Fibroblast of skin of right biceps (primary cell): ENCODE measurements at regions not wholly inside any gene's neighbourhood (a gene's known extent, or its start where the extent isn't known, plus 50 kb on each side); places are given as distances from the start of the nearest gene placed in this dataset.
"Not testable (repeated sequence)": the region's sequence is repeated elsewhere in the genome, so short reads cannot be mapped to it uniquely, and the experiment has no call there.

Source experiments
- DNase-seq: peaks from one replicate; pipeline ENCODE4 v3.0.0-alpha.2; 2013

DNA sequence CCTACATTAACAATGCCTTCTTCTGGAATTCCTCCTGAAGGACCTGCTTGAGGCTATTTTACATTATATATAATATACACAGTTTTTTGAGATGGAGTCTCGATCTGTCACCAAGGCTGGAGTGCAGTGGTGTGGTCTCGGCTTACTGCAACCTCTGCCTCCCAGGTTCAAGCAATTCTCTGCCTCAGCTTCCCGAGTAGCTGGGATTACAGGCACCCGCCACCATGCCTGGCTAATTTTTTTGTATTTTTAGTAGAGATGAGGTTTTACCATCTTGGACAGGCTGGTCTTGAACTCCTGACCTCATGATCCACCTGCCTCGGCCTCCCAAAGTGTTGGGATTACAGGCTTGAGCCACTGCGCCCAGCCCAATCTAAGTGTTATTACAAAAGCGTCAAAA, 71.9 kb upstream of the PRR23C start:
- DNase-seq: not testable (repeated sequence)

DNA sequence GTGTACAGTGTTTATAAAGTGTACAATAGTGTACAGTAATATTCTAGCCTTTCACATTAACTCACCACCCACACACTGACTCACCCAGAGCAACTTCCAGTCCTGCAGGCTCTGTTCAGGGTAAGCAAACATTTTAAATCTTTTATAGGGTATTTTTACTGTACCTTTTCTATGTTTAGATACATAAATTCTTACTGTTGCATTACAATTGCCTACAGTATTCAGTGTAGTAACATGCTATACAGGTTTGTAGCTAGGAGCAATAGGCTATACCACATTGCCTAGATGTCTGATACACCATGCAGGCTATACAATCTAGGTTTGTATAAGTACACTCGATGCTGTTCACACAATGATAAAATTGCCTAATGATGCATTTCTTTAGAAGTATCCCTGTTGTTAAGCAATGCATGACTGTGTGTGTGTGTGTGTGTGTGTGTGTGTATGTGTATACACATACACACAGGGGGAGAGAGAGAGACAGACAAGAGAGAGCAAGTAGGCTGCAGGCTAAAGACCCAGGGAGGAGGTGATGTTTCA, 72.5 kb upstream of the PRR23C start:
- peak; percentile 13 for DNase-seq

DNA sequence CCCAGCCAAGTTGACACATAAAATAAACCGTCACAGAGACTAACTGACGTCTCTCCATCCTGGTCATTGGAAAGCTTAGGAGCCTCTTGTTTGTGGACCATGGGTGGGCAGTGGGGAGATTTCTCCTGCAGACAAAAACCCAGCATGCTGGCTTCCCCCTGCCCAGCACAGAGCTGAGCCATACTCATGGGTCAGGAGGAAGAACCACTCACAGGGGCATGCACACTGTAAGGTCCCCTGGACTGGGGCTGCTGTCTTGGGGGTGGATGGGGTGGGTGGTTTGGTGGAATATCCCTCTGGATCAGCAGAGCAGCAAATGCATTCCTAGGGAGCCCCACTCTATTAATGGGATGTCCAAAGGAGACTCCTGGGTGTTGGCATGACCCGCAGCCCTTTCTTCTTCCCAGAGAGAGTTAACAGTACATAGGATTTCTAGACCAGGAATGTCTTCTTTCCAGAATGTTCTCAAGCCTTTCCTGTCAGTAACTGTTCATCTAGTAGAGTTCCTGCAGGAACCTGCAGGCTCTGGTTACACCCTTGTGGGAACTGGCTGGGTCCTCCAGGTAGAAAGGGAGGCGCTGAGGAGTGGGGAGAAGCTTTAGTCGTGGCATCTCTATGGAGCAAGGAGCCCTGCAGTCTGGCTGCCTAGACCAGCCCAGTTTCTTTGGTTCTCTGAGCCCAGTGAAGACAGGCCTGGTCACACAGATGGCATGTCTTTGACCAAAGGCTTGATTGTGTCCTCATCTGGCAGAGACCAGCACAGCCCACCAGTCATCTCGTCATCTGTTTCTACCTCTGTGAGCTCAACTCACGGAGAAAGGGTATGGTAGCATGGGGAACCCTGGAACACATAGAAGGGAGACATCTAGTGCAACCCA, 73.4 kb upstream of the PRR23C start:
- no peak for DNase-seq

DNA sequence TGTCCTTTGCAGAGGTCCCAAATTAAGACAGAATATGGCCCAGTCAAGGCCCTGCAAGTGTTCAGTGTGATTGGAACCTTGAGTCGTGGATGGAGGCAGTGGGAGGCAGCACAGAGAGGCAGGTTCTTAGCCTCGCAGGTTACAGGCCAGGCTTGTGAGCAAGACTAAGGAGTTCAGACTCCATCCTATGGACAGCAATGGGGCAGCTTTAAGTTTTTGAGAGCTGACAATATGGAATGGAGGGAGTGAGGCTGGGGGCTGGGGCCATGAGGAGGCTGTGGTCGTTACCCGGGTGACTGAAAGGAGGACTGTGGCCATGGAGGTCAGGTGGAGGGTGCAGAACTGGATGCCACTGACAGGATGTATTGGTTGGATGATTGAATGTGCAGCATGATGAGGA, 74.1 kb upstream of the PRR23C start:
- no peak for DNase-seq

- DNase-seq: no peak
These were observed 74.8 kb upstream of the PRR23C start for GRCh38 chr3:139119331-139120025.

GRCh38 chr3:139120086-139121056, 75.7 kb upstream of the PRR23C start:
- peak; percentile 67 for DNase-seq

- DNase-seq: peak; percentile 10
These were observed 77.0 kb upstream of the PRR23C start for GRCh38 chr3:139121513-139122220.

GRCh38 chr3:139122221-139122581, 77.5 kb upstream of the PRR23C start:
- DNase-seq: peak; percentile 77

GRCh38 chr3:139122612-139123011, 77.9 kb upstream of the PRR23C start:
- DNase-seq: no peak

DNA sequence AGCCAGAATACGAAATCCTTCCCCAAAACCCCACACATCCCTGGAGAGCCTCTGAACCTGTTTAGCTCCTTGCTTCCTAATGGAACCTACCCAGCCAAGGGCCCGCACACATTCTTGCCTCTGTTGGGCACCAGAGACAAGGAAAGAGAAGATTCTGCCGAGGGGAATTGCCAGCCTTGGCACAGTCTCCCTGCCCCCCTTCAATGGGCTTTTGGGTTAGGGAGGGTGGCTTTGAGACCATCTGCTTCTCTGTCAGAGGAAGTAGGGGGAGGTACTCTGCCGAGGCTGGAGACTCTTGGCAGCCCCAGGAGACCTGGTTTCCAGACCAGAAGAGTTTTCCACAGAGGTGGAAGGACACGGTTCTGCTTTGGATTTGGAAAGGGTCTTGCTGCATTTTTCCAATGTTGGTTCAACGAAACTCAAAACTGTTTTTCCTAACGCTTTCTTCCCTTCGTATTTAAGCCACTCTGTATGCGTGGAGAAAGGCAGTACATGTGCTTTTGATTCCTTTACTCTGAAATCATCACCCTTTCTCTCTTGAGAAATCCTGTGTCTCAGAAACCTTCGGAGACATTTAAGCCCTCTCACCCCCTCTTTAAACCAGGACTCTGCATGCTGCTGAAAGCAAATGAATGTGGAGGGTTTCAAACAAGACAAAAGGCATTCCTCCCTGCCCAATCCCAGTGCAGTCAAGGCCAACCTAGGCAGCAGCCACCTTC, 78.8 kb upstream of the PRR23C start:
- DNase-seq: peak; percentile 29

DNA sequence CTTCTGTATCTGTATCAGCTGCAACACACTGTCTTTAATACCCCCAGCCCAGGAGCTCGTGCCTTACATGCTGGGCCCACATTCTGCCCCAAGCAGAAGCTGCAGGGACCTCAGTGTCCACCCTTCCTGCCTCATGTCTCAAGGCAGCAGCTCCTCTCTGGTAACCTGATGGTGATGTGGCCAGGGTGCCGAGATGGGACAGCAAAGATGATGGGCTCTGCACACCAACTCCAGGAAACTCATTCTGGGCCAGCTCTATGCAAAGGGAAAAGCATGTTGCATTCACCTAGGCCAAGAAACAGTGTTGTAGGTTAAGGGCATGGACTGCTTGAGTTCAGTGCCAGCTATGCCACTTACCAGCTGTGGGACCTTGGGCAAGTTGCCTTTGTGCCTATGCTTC, 79.5 kb upstream of the PRR23C start:
- DNase-seq: no peak

GRCh38 chr3:139127101-139127500, 82.4 kb upstream of the PRR23C start:
- peak; percentile 24 for DNase-seq

GRCh38 chr3:139127629-139128028, 82.9 kb upstream of the PRR23C start:
- not testable (repeated sequence) for DNase-seq

GRCh38 chr3:139128803-139129202, 84.1 kb upstream of the PRR23C start:
- DNase-seq: peak; percentile 29

GRCh38 chr3:139129892-139130291, 85.2 kb upstream of the PRR23C start:
- DNase-seq: no peak

DNA sequence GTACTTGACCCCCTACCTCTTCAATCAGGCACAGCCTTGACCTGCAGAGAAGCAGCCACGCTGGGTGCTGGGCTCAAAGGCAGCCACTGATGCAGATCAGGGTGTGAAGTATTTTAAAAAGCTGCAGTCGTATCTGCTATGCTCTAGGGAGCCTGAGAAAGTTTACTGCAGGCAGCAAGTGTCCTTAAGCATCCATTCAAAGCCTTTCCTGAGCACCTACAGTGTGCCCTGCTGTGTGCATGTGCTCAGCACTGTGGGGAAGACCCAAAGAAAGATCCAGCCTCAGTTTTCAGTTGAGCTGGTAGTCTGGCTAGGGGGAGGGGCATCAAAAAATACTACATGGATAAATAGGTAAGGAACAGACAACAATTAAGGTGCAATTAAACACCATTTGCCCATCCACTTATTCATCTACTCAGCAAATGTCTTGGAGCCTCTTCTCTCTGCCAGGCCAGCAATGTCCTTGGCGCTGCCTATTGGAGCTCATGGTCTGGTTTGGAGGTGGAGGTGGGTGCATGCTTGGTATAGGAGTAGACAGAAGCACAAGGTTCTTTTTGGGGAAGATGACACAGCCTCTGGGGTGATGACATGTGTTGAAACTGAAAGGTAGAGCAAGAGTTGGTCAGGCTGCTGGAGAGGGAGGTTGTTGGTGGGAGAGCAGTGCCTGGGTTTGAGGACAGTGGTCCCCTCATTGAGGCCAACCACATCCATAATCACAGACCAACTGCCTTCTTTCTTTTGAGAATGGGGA, 85.9 kb upstream of the PRR23C start:
- DNase-seq: no peak

GRCh38 chr3:139131951-139132350, 87.3 kb upstream of the PRR23C start:
- DNase-seq: no peak

GRCh38 chr3:139132976-139133375, 88.3 kb upstream of the PRR23C start:
- DNase-seq: no peak

DNA sequence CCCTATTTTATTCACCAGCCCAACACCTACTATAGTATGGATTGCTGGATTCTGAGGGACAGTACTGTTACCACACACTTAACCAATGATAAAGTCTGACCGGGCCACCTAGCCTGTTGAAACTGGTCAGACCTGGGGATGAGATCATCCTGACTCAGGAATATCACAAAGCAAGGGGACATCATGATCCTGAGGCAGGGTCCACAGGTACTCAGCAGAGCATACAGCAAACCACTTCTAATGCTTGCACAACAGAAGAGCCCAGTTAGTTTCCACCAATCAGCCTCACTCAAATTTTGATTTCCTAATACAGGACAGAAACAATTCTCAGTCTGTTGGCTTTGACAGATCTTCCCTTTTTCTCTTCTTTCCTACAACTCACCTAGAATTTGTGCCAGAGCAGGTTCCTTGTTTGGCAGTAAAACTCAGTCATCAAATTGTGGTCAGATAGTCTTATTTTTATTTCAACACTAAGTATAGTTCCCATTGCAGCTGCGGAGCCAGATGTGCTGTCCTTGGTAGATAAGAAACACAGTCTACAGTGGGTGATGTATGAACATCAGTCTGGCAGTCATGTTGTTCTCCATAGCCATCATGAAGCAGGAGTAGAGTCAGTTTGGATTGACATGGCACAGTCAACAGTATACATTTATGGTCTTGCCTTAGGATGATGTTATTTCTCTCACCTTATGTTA, 90.1 kb upstream of the PRR23C start:
- no peak for DNase-seq

DNA sequence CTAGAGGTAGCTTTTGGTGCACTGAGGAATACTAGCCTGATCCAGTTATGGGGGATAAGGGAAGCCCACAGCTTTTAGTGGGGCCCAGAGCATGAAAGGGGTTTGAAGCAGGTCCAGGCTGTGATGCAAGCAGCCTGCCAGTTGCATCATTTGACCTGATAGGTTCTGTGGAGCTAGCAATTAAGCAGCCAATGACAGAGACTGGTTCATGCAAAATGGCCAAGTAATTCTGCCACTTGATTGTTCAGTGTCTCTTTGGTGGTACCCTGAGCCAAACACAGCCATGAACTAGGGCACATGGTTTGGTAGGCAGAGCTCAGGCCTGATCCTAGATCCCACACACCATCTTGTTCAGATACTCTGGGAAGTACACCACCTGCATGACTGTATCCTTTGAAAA, 91.0 kb upstream of the PRR23C start:
- DNase-seq: no peak
